Right lobe of liver (tissue), 4 donors: ENCODE measurements at regions not wholly inside any gene's neighbourhood (a gene's known extent, or its start where the extent isn't known, plus 50 kb on each side); places are given as distances from the start of the nearest gene placed in this dataset.

ENCODE experiments used
- CTCF ChIP-seq, 4 donors: fragments of 200-600 bp in 3 of 4; fragments of 450-650 bp in 1 of 4; IDR thresholded peaks; one replicate each; pipeline versions ENCODE4 v1.5.1 to v1.8.0; 2016 to 2022; ENCODE audit warnings: antibody characterized with exemption in 4 of 4, mild to moderate bottlenecking in 2 of 4
- POLR2A ChIP-seq: fragments of 450-650 bp; IDR thresholded peaks from one replicate; pipeline ENCODE4 v1.6.1; 2017; ENCODE audit warnings: antibody characterized with exemption, mild to moderate bottlenecking
- donor health status: DM: no; HTN: no; CAD: no.
- donor health status: DM: no; HTN: no; CAD: no.
- donor health status: DM: no; HTN: yes; CAD: no.

GRCh38 chr2:175806125-175806490, 196.0 kb downstream of the LNPK start:
- no peak for TF ChIP-seq CTCF (IDR thresholded peaks at IDR 0.05)
- TF ChIP-seq POLR2A: no peak
